Astrocyte (in vitro differentiated cells and primary cell): ENCODE measurements at regions not wholly inside any gene's neighbourhood (a gene's known extent, or its start where the extent isn't known, plus 50 kb on each side); places are given as distances from the start of the nearest gene placed in this dataset.

Experiments
- EZH2 ChIP-seq: IDR thresholded peaks from 2 replicates; pipeline ENCODE4 v1.6.1; 2012; ENCODE audit warnings: mild to moderate bottlenecking, low read length, inconsistent platforms; ENCODE audit not compliant: insufficient read depth
- TF ChIP-seq, protein P1 (sequence below): IDR thresholded peaks from 2 replicates; pipeline ENCODE4 v1.5.1; 2011; ENCODE audit warnings: low read depth, mild to moderate bottlenecking, inconsistent platforms, low read length, moderate library complexity; ENCODE audit not compliant: insufficient read depth

DNA sequence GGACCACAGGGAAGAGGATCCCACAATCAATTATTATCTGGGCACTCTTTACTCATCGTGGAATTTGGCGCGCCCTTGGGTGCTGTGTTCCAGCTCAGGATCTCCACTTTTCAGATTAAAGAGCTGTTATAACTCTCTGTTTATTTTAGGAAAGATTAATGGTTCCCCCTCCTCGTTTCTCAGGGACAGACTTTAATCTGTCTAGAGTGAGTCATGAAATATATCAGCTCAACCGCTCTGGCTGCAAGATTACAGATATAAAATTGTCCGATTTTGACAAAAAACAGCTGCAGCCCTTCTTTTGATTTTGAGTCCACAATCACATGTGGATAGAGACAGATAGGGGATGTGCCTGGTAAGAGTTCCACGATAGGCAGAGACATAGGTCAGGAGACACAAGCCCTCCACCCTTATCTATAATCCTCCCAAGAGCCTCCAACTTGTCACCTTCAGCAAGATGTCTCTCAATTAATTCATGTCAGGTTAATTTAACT lies 77.6 kb upstream of the ANKRD55 start:
- TF ChIP-seq EZH2: no peak
- TF ChIP-seq, protein P1, sequence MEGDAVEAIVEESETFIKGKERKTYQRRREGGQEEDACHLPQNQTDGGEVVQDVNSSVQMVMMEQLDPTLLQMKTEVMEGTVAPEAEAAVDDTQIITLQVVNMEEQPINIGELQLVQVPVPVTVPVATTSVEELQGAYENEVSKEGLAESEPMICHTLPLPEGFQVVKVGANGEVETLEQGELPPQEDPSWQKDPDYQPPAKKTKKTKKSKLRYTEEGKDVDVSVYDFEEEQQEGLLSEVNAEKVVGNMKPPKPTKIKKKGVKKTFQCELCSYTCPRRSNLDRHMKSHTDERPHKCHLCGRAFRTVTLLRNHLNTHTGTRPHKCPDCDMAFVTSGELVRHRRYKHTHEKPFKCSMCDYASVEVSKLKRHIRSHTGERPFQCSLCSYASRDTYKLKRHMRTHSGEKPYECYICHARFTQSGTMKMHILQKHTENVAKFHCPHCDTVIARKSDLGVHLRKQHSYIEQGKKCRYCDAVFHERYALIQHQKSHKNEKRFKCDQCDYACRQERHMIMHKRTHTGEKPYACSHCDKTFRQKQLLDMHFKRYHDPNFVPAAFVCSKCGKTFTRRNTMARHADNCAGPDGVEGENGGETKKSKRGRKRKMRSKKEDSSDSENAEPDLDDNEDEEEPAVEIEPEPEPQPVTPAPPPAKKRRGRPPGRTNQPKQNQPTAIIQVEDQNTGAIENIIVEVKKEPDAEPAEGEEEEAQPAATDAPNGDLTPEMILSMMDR: no peak
